Type B pancreatic cell (in vitro differentiated cells): ENCODE measurements at regions not wholly inside any gene's neighbourhood (a gene's known extent, or its start where the extent isn't known, plus 50 kb on each side); places are given as distances from the start of the nearest gene placed in this dataset.

Experiments
- DNase-seq: peaks from one replicate; pipeline ENCODE4 v3.0.0; 2021; ENCODE audit warnings: mixed read lengths; ENCODE audit not compliant: unreplicated experiment; ENCODE audit errors: extremely low spot score
- H3K27ac Mint-ChIP-seq: 2 replicates; pipeline ENCODE4 v1.8.0; 2021; ENCODE audit warnings: mild to moderate bottlenecking, mixed read lengths
- H3K27me3 Mint-ChIP-seq: 2 replicates; pipeline ENCODE4 v1.8.0; 2021; ENCODE audit warnings: mixed read lengths
- H3K36me3 Mint-ChIP-seq: 2 replicates; pipeline ENCODE4 v1.8.0; 2021; ENCODE audit warnings: mixed read lengths
- H3K4me1 Mint-ChIP-seq: one replicate; pipeline ENCODE4 v1.8.0; 2021; ENCODE audit warnings: mixed read lengths; ENCODE audit not compliant: unreplicated experiment
- H3K4me3 Mint-ChIP-seq: 2 replicates; pipeline ENCODE4 v1.8.0; 2021; ENCODE audit warnings: mild to moderate bottlenecking, mixed read lengths
- H3K9me3 Mint-ChIP-seq: 2 replicates; pipeline ENCODE4 v1.8.0; 2021; ENCODE audit warnings: mixed read lengths
- CTCF ChIP-seq: fragments of 200-600 bp; sonication (generic); conservative IDR thresholded peaks from 2 replicates; pipeline ENCODE4 v1.5.0; 2021; ENCODE audit warnings: antibody characterized with exemption, mild to moderate bottlenecking

- no peaks in the 10 kb centered on the region for H3K27me3 Mint-ChIP-seq
- H3K36me3 Mint-ChIP-seq = no peaks in the 10 kb centered on the region
- H3K27ac Mint-ChIP-seq = no peak overlapping the region
- H3K9me3 Mint-ChIP-seq = peaks cover 2% of the 10 kb centered on the region
- no peak for DNase-seq
- no peak overlapping the region for H3K4me3 Mint-ChIP-seq
- peaks cover 3% of the 10 kb centered on the region for H3K4me1 Mint-ChIP-seq
- TF ChIP-seq CTCF = no peak
Measured at GRCh38 chr6:6851059-6851948, 256.5 kb upstream of the RREB1 start.

- Mint-ChIP-seq H3K27me3 (no peaks in the 10 kb centered on the region), H3K27ac (no peak overlapping the region), H3K36me3 (no peaks in the 10 kb centered on the region)
Measured at GRCh38 chr6:6851949-6852261, 255.9 kb upstream of the RREB1 start.

DNA sequence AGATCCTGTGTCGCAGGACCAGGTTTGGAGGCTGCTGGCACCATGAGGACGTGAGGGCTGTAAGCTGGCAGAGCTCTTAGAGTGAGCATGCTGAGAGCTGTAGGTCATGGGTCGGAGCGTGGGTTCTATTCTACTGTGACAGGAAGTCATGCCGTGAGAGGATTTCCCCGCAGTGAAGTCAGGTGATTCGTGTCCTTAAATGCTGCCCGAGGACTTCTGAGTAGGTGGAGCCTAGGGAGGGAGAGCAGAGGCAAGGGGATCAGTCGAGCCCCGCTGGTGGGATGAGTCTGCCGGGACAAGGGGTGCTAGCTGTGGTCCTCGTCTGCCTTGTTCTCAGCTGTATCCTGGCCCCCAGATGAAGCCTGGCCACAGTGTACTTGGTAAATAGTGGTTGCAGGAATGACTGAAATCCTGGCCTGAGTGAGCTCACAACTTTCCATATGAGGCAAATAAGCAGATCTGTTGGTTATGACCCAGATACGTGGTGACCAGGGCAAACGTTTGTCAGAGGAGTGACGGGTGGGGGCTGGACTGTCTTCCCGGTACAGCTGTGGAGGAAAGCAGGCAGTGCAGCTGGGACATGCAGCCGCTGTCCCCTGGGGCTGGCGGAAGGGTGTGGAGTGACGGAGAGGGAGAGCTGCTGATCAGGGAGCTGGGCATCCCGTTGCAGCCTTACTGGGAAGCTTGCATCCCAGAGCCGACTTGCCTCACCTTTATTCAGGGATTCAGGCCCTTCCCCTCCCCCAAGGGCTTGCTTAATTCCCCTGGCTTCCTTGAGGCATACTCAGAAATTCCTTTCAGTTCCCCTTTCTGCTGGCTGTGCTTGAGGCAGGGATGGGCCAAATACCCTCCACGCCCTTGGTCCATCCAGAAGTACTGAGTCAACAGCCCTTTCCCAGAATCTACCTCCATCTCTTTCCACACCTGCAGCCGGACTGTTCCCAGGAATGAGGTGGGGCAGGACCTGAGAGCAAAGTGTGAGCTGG is 250.9 kb upstream of the RREB1 start:
- no peaks in the 10 kb centered on the region for H3K36me3 Mint-ChIP-seq
- peaks cover 15% of the 10 kb centered on the region for H3K4me1 Mint-ChIP-seq
- no peaks in the 10 kb centered on the region for H3K9me3 Mint-ChIP-seq
- DNase-seq = no peak
- H3K27ac Mint-ChIP-seq = peak overlapping the region; percentile 83
- no peak for TF ChIP-seq CTCF
- no peaks in the 10 kb centered on the region for H3K27me3 Mint-ChIP-seq
- peak overlapping the region; percentile 63 for H3K4me3 Mint-ChIP-seq

More at GRCh38 chr6:6851949-6852261, 255.9 kb upstream of the RREB1 start:
- no peak for DNase-seq
- no peaks in the 10 kb centered on the region for H3K9me3 Mint-ChIP-seq
- H3K4me1 Mint-ChIP-seq = peaks cover 9% of the 10 kb centered on the region
- H3K4me3 Mint-ChIP-seq = no peak overlapping the region
- no peak for TF ChIP-seq CTCF

- H3K4me3 Mint-ChIP-seq = no peak overlapping the region
- peak overlapping the region; percentile 83 for H3K27ac Mint-ChIP-seq
- peaks cover 15% of the 10 kb centered on the region for H3K4me1 Mint-ChIP-seq
- no peaks in the 10 kb centered on the region for H3K9me3 Mint-ChIP-seq
- H3K27me3 Mint-ChIP-seq = no peaks in the 10 kb centered on the region
- no peaks in the 10 kb centered on the region for H3K36me3 Mint-ChIP-seq
- no peak for DNase-seq
- TF ChIP-seq CTCF = no peak
Measured at GRCh38 chr6:6857528-6857927, 250.2 kb upstream of the RREB1 start.

DNA sequence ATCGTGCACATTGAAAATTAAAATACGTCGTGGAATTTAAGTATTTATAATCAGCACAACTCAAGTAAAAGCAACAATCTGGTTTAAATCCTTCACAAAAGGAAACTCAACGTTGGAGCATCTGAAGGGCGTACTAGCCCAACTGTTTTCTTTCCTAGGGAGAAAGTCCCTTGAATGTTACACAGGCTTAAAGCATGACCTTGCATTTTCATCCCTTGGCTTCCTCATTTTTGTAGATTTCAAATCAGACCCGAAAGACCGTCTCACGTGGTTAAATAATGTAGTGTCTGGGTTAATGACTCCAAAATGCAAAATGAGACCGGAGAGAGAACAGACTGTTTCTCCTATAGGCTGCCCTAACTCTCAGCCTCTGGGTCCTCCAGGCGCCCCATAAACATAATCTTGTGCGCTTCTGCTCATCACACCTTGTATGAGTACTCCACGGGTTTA is 249.2 kb upstream of the RREB1 start:
- Mint-ChIP-seq H3K9me3 (peaks cover 5% of the 10 kb centered on the region), H3K27ac (no peak overlapping the region), H3K4me1 (peaks cover 15% of the 10 kb centered on the region), H3K27me3 (no peaks in the 10 kb centered on the region), H3K4me3 (no peak overlapping the region), H3K36me3 (no peaks in the 10 kb centered on the region)
- no peak for DNase-seq
- TF ChIP-seq CTCF = no peak
